ENCODE measurements at regions not wholly inside any gene's neighbourhood (a gene's known extent, or its start where the extent isn't known, plus 50 kb on each side); places are given as distances from the start of the nearest gene placed in this dataset.
"Not testable (repeated sequence)": the region's sequence is repeated elsewhere in the genome, so short reads cannot be mapped to it uniquely, and the experiment has no call there.

DNA sequence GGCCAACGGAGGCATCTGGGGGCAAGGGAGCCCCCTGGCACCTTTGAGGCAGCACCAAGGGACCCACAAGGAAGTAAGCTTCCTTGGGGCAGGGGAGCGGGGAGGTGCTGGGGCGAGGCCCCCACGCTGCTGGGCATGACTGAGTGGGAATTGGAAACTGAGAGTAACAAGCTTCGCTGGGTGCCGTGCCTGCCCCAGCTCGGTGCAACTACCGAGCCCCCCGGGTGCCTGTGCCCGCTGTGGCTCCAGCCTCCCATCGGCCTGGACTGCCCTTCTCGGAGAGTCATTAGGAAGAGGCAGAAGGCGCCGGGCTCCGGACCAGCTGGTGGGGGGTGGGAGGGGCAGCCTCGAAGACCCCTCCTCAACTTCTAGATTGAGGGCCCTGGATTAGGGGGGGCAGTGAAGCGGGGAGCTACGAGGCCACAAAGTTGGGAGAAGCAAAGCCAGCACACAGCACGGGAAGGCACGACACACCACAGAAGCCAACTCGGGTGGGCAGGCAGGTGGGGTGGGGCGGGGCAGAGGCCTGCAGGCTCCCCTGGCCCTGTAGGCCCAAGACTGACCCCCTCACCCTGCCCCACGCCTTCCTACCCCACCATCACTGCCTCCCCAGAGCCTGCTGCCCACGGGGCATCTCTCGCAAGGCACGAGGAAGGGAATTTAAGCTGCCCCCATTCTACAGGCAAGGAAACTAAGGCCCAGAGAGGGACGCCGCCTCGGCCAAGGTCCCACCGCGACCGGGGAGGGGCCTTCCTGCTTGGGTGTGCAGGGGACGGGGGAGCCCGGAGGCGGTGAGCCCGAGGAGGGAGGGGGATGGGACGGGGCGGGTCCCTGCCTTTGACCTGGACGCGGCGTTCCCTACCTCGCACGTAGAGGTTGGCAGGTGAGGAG lies 83.2 kb downstream of the PTPRS start:
- DNase-seq, result no peak

GRCh38 chr19:5255602-5256231 lies 84.9 kb downstream of the PTPRS start:
- peak; percentile 28 for DNase-seq

- no peak for DNase-seq
Observed at GRCh38 chr19:5254944-5255343, 85.7 kb downstream of the PTPRS start.

- no peak for DNase-seq
Observed at GRCh38 chr19:5254543-5254942, 86.1 kb downstream of the PTPRS start.

DNA sequence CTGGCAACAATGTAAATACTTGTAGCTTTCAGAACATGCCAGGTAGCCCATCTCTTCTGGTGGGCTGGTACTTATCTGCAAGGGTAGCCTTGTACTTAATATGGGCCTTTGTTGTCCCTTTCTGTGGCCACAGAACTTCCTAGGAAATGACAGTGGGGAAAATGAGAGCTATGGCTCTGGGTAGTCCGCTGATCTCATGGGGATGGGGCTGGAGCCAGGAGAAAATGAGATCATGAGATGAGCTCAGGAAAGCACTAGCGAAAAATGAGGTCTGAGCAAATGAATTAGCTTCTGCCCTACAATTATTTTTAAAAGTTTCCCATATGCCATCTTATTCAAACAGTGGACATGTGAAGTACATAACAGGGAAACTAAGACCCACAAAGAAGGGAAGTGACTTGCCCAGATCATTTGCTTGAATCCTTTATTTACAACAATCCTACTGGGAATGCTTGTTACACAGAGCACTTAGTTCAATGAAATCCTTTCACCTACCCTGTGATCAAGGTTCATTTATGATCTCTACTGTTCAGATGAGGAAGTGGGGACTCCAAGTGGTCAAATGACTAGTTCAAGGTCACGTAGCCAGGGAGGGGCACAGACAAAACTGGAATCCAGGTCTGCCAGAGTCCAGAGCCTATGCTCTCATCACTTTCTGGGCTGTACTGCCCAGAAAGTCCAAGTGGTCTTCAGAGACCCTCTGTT lies 87.1 kb downstream of the PTPRS start:
- no peak for DNase-seq

DNA sequence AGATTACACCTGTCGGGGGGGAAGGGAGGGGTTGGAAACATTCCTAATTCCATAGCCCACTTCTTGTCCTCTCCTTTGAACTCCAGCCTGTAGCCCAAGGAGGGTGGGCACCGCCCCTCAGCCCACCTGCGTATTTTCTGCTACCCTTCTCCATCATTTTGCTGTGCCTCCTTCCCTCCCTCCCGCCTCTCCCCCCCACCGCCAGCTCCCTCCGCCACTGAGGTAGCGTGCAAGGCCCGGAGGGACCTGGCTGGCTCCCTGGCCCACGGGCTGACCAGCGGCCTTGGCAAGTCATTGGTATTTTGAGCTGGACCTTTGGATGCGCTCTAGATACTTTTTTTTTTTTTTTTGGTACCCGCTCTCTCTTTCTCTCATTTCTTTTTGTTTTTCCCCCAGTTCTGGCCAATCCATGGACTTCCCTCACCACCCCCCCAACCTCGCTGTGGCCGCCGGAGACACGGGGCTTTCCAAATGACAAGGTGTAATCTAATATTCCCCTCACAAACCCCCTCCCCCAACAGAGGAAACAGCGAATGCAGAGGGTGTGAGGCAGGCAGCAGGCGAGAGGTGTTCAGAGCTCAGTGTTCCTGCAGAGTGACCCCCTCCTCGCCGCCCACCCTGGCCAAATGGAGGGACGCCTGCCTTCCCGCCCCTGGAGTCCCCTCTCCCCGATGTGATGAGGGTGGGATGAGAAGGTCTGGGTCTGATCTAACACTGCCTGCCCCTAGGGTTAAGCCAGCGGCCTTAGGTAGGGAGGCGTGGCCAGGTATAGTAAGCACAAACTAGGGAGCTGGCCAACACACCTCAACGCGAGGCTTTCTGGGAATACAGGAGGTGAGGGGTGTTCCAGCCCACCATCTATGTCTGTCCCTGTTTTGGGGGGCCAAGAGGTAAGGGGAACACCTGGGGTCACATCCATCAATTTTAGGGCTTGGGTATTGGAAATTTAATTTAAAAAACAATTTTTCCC lies 89.2 kb downstream of the PTPRS start:
- no peak for DNase-seq

DNA sequence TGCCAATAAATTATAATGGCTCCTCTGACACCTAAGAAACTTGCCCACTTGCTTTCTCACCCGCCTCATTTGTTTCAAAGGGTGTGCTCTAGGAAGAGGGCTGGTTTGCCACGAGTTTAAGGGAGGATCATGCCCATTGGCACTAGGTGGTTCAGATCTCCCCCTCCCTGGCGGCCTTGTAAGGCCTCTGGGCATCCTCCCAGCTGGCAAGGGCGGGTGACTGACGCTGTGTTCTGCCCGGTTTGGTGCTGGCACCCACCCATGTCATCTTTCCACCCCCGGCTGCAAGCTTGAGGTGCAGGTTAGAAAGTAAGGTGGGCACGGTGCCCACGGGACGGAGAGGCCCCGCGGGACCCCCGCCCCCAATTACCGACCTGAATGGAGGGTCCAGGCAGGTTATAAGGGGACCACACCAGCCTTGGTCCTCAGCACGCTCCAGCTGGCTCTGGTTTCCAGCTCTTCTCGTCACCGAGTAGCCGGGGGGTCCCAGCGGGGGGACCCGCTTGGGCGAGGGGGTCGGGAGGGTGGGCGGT lies 90.4 kb downstream of the PTPRS start:
- DNase-seq, result peak; percentile 59

DNA sequence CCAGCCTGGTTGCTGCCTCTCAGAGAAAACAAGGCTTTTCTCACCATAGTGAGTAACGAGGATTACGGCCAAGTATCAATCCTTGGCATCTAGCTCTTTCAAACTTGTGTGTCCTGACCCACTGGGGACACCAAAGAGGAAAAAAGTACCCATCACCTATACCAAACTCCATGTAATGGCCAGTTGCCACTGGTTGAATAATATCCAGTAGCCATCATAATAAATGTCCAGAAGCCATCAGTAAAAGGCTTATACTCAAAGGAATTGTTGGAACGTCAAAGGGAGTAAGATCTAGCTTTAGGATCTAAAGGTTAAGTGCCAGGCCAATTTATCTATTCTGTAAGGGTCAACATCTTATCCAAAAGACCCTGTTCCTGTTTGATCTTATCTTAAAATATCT lies 91.1 kb downstream of the PTPRS start:
- no peak for DNase-seq

DNA sequence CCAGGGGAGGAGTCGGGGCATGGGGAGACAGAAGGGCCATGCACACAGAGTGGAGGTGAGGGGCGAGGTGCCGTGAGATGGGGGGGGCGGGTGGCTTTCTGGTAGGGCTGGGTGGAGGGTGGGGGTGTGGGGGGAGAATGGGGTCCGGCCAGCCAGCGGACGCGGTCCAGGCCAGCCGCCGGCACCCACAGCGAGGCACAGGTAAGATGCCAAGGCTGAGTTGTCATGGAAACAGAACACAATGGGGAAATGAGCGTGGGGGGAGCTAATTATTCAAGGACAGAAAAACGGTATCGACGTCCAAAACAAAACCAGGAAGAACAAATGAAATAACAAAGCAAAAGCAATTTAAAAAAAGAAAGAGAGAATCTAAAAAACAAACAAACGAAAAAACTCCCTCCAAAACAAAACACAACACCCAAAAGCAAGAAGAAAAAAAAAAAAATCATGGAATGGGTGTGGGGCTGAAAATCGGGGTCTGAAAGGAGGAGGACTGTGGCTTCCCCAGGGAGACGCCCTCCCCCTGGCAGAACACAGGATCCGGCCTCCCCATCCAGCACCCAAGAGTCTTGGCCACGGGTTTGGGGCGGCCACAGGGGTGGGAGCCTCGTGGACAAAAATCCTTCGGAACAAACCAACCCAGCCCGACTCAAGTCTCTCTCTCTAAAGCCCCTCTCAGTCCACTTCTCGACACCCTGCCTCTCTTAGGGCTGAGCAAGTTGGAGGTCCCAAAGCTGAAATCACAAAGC lies 92.5 kb downstream of the PTPRS start:
- no peak for DNase-seq

GRCh38 chr19:5246554-5247155 lies 94.0 kb downstream of the PTPRS start:
- no peak for DNase-seq

DNA sequence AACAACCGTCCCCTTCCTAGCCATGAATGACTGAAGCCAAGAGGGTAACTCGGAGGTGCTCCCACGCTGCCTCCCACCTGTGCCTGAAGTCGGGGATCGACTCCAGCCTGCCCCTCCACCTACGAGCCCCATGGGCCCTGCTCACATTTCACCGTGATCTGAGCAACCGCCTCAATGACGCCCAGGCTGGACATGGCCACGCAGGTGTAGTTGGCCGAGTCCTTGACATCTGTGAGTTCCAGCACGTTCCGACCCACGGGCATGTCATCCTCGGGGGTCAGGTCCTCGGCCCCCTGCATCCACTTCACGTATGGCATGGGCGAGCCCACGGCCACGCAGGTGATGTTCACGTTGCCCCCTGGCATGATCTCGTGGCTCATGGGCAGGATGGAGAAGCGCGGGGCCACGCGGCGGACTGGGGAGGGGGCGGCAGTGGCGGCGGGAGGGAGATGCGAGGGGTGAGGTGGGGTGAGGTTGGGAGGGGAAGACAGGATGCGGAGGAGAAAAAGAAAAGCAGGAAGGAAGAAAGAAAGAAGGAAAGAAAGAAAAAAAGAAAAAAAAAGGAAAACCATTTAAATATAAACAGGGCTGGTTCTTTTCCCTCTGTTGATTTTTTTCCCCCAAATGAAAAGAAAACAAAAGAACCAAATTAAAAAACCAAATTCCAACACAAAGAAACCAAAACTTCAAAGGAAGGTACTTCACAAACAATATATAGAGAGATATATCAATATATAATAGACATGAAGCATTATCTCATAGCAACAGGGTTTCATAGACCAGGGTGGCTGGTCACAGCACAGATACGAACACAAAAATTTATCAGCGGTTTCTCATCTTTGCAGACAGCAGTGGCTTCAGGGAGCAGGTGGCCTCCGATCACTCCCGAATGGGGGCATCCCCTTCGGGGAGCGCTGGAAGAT lies 94.7 kb downstream of the PTPRS start:
- DNase-seq, result no peak

DNA sequence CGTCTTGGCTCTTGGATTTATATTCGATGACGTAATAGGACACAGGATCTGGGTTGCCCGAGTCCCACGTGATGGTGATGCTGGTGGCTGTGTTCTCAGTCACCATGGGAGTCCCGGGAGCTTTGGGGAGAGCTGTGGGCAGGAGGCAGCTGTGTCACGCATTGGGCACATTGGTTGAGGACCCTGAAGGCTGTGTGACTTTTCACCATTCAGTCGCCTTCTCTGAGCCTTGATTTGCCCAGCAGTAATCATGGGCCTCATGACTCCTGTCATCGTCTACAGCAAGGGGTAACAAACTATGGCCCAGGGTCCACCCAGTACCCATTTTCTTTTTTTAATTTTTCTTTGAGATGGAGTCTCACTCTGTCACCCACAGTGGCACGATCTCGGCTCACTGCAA lies 96.3 kb downstream of the PTPRS start:
- DNase-seq, result no peak

DNA sequence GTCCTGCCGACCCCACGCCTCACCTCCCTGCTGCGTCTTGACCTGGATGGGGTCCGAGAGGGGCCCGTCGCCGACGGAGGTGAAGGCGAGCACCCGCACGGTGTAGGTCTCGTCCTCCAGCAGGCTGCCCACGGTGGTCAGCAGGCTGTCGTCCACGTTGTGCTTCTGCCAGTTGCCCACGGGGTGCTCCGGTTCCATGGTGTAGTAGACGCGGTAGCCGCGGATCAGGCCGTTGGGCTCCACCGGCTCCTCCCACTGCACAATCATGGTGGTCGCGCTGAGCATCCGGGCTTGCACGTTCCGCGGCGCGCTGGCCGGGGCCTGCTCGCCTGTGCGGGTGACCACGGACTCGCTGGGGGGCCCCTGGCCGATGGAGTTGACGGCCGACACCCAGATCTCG lies 96.7 kb downstream of the PTPRS start:
- no peak for DNase-seq

DNA sequence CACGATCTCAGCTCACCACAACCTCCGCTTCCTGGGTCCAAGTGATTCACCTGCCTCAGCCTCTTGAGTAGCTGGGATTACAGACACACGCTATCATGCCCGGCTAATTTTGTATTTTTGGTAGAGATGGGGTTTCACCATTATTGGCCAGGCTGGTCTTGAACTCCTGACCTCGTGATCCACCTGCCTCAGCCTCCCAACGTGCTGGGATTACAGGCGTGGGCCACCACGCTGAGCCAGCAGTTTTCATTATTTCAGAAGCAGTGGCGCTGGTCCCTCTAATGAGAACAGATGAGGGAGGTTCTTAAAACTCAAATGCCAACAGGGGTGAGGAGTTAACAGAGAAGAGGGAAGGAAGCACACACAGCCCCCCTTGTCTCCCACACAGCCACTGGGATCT lies 98.7 kb downstream of the PTPRS start:
- DNase-seq, result not testable (repeated sequence)

DNA sequence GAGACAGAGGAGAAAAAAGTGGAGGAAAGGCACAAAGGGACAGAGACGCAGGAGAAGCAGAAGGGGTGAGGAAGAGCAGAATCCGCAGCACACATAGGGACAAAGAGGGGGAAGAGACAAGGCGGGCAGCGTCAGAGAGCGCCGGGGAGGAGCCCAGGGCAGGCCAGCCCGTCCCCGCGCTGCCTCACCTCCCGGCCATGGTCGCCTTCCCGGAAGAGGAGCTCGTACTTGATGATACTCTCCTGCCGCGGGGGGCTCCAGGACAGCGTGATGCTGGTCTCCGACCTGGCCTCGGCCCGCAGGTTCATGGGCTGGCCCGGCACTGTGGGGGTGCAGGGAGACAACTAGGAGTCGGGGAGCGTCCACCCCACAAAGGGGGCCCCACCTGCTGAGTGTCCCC lies 100.6 kb downstream of the PTPRS start:
- DNase-seq, result no peak

GRCh38 chr19:5238700-5239099 lies 101.9 kb downstream of the PTPRS start:
- DNase-seq, result no peak

GRCh38 chr19:5237939-5238480 lies 102.6 kb downstream of the PTPRS start:
- DNase-seq, result no peak

DNA sequence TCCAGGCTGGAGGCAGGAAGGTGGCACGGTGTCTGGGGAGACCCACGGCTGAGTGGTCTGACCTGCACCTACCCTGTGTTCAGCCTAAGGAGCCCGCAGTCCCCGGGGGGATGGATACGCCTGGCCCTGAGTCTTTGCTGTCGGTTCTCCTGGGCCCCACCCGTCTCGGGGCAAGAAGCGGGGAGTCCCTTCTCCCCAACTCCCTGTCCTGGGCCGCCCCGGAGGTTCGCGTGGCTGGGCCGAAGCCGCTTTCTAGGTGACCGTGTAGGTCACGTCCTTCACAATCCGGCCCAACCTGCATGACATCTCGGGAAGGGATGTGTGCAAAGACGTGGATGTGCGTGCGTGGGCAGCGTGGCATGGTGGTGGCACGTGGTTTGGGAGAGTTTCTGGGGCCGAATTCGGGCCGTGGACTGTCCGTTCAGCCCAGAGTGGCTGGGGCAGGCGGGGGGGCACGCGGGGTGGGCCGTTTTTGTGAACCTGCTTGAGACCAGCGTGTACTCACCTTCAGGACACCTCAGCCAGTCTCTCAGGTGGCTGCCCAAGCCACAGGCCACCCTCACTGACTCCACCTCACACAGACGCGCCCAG lies 103.3 kb downstream of the PTPRS start:
- no peak for DNase-seq

Data from occipital lobe (tissue), 1 donor.